ENCODE measurements at regions not wholly inside any gene's neighbourhood (a gene's known extent, or its start where the extent isn't known, plus 50 kb on each side); places are given as distances from the start of the nearest gene placed in this dataset.

- Histone ChIP-seq H4K20me1 (ENCODE audit: insufficient read depth, low read length) (no peaks in the 10 kb centered on the region), H3K4me2 (ENCODE audit: insufficient read depth, low read length) (no peak overlapping the region), H3K79me2 (ENCODE audit: insufficient read depth, low read length) (no peaks in the 10 kb centered on the region), H3K27me3 (ENCODE audit: insufficient read depth, low read length) (no peaks in the 10 kb centered on the region), H3K4me3 (ENCODE audit: insufficient read depth, low read length) (no peak overlapping the region), H3K27ac (ENCODE audit: low read depth, low read length) (no peak overlapping the region), H3K36me3 (ENCODE audit: insufficient read depth, low read length) (no peaks in the 10 kb centered on the region), H3K9me3 (ENCODE audit: low read depth, low read length) (no peaks in the 10 kb centered on the region), H2AFZ (ENCODE audit: low read length) (no peak overlapping the region), H3K4me1 (ENCODE audit: insufficient read depth, low read length) (no peaks in the 10 kb centered on the region)
- TF ChIP-seq CTCF (IDR thresholded peaks at IDR 0.05; ENCODE audit: extremely low read depth, low read depth, low read length): no peak
- no peak for DNase-seq (ENCODE audit: insufficient read length, low spot score, missing footprints)
Measured at GRCh38 chr3:190238871-190239270, 83.4 kb downstream of the CLDN1 start.

DNA sequence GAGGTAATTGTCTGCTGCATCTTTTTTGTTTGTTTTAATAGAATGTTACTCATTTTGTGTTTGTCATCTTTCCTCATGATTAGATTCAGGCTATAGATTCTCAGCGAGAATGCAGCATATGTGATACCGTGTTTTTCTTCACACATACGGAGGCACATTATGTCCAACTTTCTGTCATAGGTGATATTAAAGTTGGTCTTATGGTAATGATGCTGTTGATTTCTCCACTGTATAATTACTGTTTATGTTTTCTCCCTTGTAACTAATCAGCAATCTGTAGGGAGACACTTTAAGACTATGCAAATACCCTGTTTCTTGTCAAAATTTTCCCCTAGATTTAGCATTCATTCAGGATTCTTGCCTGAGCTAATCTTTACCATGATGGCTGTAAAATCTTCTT lies 87.6 kb downstream of the CLDN1 start:
- Histone ChIP-seq H4K20me1 (ENCODE audit: insufficient read depth, low read length) (no peaks in the 10 kb centered on the region), H3K4me3 (ENCODE audit: insufficient read depth, low read length) (no peak overlapping the region), H2AFZ (ENCODE audit: low read length) (no peak overlapping the region), H3K27me3 (ENCODE audit: insufficient read depth, low read length) (no peaks in the 10 kb centered on the region), H3K9me3 (ENCODE audit: low read depth, low read length) (no peaks in the 10 kb centered on the region), H3K79me2 (ENCODE audit: insufficient read depth, low read length) (no peaks in the 10 kb centered on the region), H3K36me3 (ENCODE audit: insufficient read depth, low read length) (no peaks in the 10 kb centered on the region), H3K4me2 (ENCODE audit: insufficient read depth, low read length) (no peak overlapping the region), H3K27ac (ENCODE audit: low read depth, low read length) (no peak overlapping the region), H3K4me1 (ENCODE audit: insufficient read depth, low read length) (peaks cover 12% of the 10 kb centered on the region)
- TF ChIP-seq CTCF (IDR thresholded peaks at IDR 0.05; ENCODE audit: extremely low read depth, low read depth, low read length): no peak
- no peak for DNase-seq (ENCODE audit: insufficient read length, low spot score, missing footprints)

DNA sequence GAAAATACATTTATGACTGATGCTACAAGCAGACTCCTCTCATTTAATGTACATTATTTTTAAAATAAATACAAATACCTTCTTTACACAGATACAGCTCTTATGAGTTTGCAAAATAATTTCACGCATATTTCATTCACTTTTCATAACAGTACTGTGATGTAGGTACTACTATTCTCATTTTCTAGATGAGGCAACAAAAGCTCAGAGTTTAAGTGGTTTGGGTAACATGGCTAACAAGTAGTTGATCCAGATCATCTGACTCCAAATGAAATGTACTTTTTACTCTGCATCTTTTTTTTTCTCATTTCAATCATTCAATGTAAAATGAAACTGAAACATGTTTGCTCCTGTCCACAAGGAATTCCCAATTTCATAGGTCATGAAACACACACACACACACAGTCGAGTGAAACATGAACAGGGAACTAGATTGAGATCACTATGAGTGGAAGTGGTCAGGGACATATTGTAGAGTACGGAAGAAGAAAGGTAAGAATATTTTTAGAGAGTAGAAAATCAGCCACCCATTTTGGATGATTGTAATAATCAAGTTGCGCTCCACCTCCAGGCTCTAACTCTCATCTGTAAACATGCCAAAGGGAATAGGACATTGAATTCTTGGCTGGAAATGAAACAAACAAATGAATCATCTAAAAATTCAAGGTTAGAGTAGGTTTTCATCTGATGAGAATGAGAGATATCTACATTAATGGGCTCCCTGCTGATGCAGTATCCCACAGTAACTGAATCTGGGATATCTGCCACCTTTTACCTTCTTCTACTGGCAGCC lies 92.4 kb downstream of the CLDN1 start:
- no peaks in the 10 kb centered on the region for H3K79me2 ChIP-seq (ENCODE audit: insufficient read depth, low read length)
- peaks cover 14% of the 10 kb centered on the region for H3K4me1 ChIP-seq (ENCODE audit: insufficient read depth, low read length)
- H3K4me2 ChIP-seq (ENCODE audit: insufficient read depth, low read length): peak overlapping the region; percentile 13
- no peak for DNase-seq (ENCODE audit: insufficient read length, low spot score, missing footprints)
- TF ChIP-seq CTCF (IDR thresholded peaks at IDR 0.05; ENCODE audit: extremely low read depth, low read depth, low read length): no peak
- H3K36me3 ChIP-seq (ENCODE audit: insufficient read depth, low read length): no peaks in the 10 kb centered on the region
- no peaks in the 10 kb centered on the region for H3K27me3 ChIP-seq (ENCODE audit: insufficient read depth, low read length)
- H4K20me1 ChIP-seq (ENCODE audit: insufficient read depth, low read length): no peaks in the 10 kb centered on the region
- H2AFZ ChIP-seq (ENCODE audit: low read length): peak overlapping the region; percentile 38
- no peaks in the 10 kb centered on the region for H3K9me3 ChIP-seq (ENCODE audit: low read depth, low read length)
- no peak overlapping the region for H3K4me3 ChIP-seq (ENCODE audit: insufficient read depth, low read length)
- H3K27ac ChIP-seq (ENCODE audit: low read depth, low read length): no peak overlapping the region

DNA sequence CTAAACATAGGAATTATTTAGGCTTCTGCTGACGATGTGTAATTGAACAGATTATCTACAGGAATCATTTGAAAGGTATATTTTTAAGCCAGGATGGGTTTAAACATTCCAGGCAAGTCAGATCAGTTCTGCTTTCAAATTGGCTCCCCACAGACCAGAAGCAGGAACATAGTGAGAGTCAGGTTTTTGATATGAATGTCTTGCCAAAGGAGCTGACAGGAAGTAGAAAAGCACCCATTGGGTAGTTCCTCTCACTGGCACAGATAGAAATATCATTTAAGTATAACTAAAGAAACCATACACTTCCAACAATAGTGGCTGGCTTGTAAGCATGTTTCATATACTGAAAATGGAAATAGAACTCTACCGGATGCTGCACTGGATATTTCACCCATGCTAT lies 95.2 kb downstream of the CLDN1 start:
- no peaks in the 10 kb centered on the region for H3K36me3 ChIP-seq (ENCODE audit: insufficient read depth, low read length)
- peaks cover 9% of the 10 kb centered on the region for H3K4me1 ChIP-seq (ENCODE audit: insufficient read depth, low read length)
- H3K27ac ChIP-seq (ENCODE audit: low read depth, low read length): no peak overlapping the region
- no peak for TF ChIP-seq CTCF (IDR thresholded peaks at IDR 0.05; ENCODE audit: extremely low read depth, low read depth, low read length)
- no peaks in the 10 kb centered on the region for H4K20me1 ChIP-seq (ENCODE audit: insufficient read depth, low read length)
- no peaks in the 10 kb centered on the region for H3K9me3 ChIP-seq (ENCODE audit: low read depth, low read length)
- peak overlapping the region; percentile 5 for H2AFZ ChIP-seq (ENCODE audit: low read length)
- no peaks in the 10 kb centered on the region for H3K27me3 ChIP-seq (ENCODE audit: insufficient read depth, low read length)
- no peak for DNase-seq (ENCODE audit: insufficient read length, low spot score, missing footprints)
- no peak overlapping the region for H3K4me3 ChIP-seq (ENCODE audit: insufficient read depth, low read length)
- H3K4me2 ChIP-seq (ENCODE audit: insufficient read depth, low read length): no peak overlapping the region
- no peaks in the 10 kb centered on the region for H3K79me2 ChIP-seq (ENCODE audit: insufficient read depth, low read length)

Data from osteoblast (primary cell).